GM12875 (cell line): ENCODE measurements at regions not wholly inside any gene's neighbourhood (a gene's known extent, or its start where the extent isn't known, plus 50 kb on each side); places are given as distances from the start of the nearest gene placed in this dataset.

Experiments used
- H3K4me3 ChIP-seq: one replicate; pipeline ENCODE4 v1.5.1; 2011; ENCODE audit warnings: low read depth, low read length, control low read depth
- CTCF ChIP-seq: IDR thresholded peaks from 2 replicates; pipeline ENCODE4 v1.5.1; 2011; ENCODE audit warnings: low read depth, mild to moderate bottlenecking, control low read depth, inconsistent platforms, low read length, moderate library complexity, borderline replicate concordance; ENCODE audit not compliant: insufficient read depth

GRCh38 chr2:3982160-3982559 is 278.8 kb downstream of the DCDC2C start:
- no peak overlapping the region for H3K4me3 ChIP-seq
- no peak for TF ChIP-seq CTCF

- no peak overlapping the region for H3K4me3 ChIP-seq
- no peak for TF ChIP-seq CTCF
These were observed 282.7 kb downstream of the DCDC2C start for GRCh38 chr2:3986063-3986462.

GRCh38 chr2:3986530-3987258 is 283.3 kb downstream of the DCDC2C start:
- no peak overlapping the region for H3K4me3 ChIP-seq
- no peak for TF ChIP-seq CTCF

GRCh38 chr2:4002841-4003403 is 299.5 kb downstream of the DCDC2C start:
- no peak overlapping the region for H3K4me3 ChIP-seq
- TF ChIP-seq CTCF = no peak

GRCh38 chr2:4012197-4012596 is 308.8 kb downstream of the DCDC2C start:
- no peak for TF ChIP-seq CTCF
- no peak overlapping the region for H3K4me3 ChIP-seq

GRCh38 chr2:4018535-4018934 is 315.2 kb downstream of the DCDC2C start:
- no peak overlapping the region for H3K4me3 ChIP-seq
- TF ChIP-seq CTCF = no peak

GRCh38 chr2:4020153-4020552 is 316.8 kb downstream of the DCDC2C start:
- no peak overlapping the region for H3K4me3 ChIP-seq
- TF ChIP-seq CTCF = no peak
